T-helper 1 cell (primary cell): ENCODE measurements at regions not wholly inside any gene's neighbourhood (a gene's known extent, or its start where the extent isn't known, plus 50 kb on each side); places are given as distances from the start of the nearest gene placed in this dataset.
"Not testable (repeated sequence)": the region's sequence is repeated elsewhere in the genome, so short reads cannot be mapped to it uniquely, and the experiment has no call there.

ENCODE experiments used
- DNase-seq, 5 donors: peaks; one replicate each; pipeline ENCODE4 v3.0.0-alpha.2; 2012 to 2020

GRCh38 chr1:30450818-30451233 is 272.6 kb downstream of the MATN1 start:
- DNase-seq, result no peak

DNA sequence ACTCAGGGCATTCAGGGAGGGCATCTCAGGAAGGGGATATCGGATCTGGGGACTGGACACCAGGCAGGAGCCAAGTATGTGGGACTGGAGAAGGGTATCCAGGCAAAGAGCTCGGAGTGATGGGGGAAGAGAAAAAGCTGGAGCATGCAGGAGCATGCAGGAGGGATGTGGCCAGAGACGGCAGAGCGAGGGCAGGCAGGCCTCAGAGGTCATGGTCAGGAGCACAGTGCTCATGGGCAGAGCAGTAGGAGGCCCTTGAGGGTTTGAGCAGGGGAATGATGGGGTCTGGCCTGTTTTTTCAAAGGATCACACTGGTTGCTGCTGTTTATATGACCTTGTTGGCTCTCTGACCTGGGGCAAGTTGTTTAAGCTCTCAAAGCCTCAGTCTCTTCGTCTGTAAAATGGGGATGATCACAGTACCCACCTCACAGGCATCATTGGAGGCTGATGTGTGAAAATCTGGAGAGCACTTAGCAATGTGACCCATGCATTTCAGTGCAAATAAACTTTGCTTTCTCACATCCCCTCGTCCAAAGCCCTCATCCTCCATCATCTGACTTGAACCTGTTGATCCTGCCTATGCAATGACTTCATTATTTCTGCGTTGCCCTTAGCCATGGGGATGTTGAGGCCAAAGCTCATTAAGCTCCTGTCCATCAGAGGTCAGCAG is 273.1 kb downstream of the MATN1 start:
- DNase-seq, result no peak

DNA sequence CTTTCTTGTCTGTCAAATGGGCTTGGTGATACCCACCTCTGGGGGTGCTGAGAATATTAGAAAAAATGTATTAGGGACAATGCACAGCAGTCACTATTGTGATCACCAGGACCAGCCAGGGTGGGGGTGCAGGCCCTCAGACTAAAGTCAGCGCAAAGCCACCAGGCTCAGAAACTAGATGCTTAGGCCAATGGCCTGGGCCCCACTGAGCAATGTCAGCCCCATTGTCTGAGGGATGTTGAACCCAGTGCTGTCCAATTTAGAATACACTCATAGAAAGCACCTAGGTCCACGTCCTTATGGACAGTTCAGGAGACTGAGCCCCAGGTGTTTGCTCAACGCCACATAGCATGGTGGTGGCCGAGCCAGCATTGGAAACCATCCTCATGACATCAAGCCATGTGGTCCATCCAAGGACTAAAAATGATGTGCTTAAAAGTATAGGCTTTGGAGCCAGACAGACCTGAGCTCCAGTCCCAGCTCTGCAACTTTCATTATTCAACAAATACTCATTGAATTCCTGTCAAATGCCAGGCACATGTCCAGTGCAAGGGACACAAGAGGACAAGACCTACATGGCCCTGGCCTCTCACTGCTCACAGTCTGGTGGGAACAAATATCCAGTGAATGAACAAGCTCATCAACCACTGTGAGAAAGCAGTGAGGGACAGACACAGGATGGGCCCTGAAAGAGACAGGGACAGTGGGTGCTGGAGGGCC is 273.8 kb downstream of the MATN1 start:
- DNase-seq, result no peak

DNA sequence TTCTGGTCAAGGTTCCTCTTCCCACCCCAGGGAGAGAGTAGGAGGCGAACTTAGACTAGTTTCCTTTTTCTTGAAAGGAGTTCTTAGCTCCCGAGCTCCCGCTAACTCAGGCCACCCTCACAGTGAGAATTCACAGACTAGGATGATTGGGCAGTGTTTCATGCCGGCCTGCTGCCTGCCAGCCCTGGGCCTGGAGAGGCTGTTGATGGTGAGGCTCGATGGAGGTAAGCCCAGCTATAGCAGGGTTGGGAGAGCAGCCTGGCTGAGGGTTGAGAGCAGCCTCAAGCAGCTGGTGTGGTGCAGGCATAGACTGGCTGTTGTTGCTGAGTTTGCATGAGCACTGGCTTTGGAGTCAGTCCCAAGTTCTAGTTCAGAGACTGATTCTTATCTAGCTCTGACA is 274.4 kb downstream of the MATN1 start:
- DNase-seq, result no peak

- DNase-seq, result no peak
Observed at GRCh38 chr1:30447701-30448100, 275.7 kb downstream of the MATN1 start.

- DNase-seq, result no peak
Observed at GRCh38 chr1:30447080-30447479, 276.3 kb downstream of the MATN1 start.

DNA sequence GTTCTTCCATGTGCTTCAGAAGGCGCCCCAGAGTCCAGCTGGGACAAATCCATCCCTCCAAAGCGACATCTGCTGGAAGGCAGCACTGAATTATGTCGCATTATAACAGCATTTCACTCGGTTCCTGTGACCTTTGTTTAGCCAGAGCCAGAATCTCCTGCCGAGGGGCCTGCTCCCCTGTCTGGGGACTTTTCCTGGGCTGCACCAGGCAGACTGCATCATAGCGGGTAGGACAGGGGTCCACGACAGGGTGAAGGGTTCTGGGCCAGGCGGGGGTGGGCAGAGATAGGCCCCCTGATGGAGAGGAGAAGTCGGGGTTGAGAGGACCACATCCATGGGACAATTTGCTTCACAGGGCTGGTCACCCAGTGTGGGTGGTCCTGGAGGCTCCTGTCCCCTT is 276.9 kb downstream of the MATN1 start:
- DNase-seq, result no peak

DNA sequence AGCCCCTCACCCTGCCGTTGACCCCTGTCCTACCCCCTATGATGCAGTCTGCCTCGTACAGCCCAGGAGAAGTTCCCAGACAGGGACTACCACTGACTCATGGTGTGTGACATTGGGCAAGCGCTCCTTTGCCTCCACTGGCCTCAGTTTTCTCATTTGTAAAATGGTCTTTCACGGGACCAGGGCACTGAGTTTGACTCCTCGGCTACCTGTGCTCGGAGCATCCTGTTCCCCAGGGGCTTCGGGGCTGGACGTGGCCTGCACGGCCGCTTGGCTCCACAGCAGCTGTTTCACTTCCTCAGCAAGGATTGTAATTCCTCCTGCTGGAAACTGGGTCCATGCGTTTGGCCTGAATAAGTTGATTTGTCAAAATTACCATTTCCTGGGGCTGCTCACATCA is 277.3 kb downstream of the MATN1 start:
- DNase-seq, result no peak

- DNase-seq, result no peak
Observed at GRCh38 chr1:30445449-30445848, 277.9 kb downstream of the MATN1 start.

- DNase-seq, result no peak
Observed at GRCh38 chr1:30444850-30445249, 278.5 kb downstream of the MATN1 start.

GRCh38 chr1:30444401-30444800 is 279.0 kb downstream of the MATN1 start:
- no peak for DNase-seq

DNA sequence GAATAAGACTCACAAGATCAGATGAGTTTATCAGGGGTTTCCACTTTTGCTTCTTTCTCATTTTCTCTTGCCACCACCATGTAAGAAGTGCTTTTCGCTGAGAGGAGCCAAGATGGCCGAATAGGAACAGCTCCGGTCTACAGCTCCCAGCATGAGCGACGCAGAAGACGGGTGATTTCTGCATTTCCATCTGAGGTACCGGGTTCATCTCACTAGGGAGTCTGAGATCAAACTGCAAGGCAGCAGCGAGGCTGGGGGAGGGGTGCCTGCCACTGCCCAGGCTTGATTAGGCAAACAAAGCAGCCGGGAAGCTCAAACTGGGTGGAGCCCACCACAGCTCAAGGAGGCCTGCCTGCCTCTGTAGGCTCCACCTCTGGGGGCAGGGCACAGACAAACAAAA is 285.1 kb downstream of the MATN1 start:
- DNase-seq, result not testable (repeated sequence)

DNA sequence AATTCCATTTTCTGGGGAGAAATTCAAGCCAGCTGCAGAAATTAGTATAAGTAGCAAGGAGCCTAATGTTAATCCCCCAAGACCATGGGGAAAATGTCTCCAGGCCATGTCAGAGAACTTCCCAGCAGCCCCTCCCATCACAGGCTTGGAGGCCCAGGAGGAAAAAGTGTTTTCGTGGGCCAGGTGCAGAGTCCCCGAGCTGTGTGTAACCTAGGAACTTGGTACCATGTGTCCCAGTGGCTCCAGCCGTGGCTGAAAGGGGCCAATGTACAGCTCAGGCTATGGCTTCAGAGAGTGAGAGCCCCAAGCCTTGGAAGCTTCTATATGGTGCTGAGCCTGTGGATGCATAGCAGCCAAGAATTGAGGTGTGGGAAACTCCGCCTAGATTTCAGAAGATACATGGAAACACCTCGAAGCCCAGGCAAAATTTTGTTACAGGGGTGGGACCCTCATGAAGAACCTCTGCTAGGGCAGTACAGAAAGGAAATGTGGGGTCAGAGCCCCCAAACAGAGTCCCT is 286.3 kb downstream of the MATN1 start:
- DNase-seq, result no peak

DNA sequence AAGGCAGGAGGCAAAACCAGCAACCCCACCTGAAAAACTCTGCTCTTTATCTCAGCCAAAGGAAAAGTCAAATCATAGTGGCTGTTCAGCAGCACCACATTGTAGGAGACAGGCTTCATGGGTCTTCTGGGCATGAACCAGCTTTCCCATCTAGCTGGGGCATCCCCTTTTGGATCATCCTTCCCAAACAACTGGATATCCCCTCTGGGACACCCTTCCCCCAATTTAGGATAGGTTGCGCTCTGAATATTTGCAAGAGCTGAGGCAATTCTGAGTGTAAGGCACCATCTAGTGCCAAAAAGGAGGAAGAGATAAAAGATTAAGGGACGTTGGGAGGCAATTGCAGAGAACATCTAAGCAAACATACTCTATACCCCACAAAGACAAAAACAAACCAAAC is 295.8 kb downstream of the MATN1 start:
- no peak for DNase-seq

GRCh38 chr1:30425046-30425445 is 298.3 kb downstream of the MATN1 start:
- no peak for DNase-seq

DNA sequence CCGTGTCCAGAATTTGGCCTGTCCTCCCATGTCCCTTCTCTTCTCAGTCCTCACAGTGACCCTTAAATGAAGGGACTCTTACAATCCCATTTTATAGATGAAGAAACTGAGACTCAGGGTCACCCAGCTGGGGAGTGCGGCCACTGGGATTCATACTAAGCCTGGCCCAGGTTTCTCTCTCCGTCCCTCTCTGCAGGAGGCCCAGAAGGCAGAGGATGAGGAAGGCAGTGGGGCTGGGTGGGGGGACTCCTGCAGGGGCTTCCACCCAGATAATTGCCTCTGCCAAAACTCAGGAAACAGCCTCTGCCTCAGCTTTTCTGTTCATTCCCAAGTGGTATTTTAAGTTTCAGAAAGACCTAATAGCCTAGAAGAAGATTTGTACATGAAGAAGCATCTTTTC is 299.8 kb downstream of the MATN1 start:
- no peak for DNase-seq

DNA sequence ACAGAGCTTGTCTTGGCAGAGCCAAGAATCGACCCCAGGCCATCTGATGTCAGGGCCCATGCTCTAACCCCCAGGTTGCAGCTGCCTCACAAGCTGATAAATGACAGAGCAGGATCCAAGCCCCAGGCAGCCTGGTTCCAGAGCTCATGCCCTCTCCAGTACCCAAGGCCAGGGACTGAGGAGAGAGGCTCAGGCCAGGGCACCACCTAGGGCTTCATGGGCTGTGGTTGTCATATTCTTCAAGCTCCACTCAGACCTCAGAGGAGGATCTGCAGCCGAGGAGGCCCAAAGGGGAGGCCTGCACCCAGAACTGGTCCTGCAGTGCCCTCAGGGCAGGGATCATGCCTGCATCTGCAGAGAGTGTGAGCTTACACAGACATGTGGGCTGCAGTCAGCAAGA is 301.1 kb downstream of the MATN1 start:
- no peak for DNase-seq

DNA sequence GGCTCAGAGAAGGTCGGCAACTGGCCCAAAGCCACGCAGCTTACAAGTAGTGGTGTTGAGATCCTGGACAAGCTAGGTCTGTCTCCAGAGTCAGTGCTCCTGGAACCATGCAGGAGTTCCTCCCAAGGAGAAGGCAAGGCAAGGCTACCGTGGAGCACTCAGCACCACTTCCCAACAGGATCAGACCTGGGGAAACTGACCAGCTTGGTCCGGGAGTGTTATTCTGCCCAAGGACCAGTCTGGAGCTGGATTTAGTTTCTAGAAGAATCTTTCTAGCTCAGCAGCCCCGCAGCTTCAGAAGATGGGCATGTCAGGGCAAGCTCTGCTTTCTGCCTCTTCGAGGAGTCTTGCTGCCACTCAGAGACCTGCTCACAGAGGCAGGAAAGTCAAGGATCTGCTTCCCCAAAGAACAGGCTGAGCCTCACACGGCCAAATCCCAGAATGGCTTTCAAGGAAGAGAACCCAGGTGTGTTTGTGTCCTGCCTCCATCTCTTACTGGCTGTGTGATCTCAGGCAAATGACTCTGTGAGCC is 302.8 kb downstream of the MATN1 start:
- DNase-seq, result no peak

GRCh38 chr1:30419831-30420230 is 303.6 kb downstream of the MATN1 start:
- no peak for DNase-seq

DNA sequence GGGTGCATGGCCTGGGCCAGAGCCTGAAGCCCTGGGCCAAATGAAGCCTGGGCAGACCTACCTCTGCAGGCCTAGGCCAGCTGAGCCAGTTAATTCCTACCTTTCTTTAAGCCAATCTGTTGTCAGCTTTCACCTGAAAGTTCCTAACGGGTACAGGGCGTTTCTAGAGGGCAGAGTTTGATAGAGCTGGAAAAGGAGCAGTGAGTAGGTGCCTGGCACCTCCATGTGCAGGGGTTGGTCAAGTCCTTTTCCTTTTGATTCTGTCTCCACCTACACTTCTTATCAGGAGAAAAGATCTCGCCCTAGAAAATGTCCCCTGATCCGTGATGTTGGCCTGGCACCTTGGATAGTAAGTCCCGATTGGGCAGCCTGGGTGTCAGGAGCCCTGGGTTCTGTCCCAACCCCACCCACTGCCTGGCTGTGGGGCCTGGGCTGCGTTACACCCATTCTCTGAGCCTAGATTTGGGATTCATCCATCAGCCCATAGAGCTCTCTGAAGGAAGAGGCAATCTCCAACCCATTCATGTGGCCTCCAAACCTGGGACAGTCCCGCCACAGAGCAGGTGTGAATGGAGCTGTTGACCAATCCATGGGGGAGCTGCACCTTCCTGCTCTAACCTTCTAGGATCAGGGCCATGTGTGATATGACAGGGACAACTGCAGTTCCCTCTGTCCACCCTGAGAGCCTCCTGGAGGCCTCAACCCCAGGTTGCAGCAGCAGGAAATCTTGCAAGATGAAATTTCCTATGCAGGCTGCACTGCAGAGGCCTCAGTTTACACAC is 304.3 kb downstream of the MATN1 start:
- DNase-seq, result no peak

DNA sequence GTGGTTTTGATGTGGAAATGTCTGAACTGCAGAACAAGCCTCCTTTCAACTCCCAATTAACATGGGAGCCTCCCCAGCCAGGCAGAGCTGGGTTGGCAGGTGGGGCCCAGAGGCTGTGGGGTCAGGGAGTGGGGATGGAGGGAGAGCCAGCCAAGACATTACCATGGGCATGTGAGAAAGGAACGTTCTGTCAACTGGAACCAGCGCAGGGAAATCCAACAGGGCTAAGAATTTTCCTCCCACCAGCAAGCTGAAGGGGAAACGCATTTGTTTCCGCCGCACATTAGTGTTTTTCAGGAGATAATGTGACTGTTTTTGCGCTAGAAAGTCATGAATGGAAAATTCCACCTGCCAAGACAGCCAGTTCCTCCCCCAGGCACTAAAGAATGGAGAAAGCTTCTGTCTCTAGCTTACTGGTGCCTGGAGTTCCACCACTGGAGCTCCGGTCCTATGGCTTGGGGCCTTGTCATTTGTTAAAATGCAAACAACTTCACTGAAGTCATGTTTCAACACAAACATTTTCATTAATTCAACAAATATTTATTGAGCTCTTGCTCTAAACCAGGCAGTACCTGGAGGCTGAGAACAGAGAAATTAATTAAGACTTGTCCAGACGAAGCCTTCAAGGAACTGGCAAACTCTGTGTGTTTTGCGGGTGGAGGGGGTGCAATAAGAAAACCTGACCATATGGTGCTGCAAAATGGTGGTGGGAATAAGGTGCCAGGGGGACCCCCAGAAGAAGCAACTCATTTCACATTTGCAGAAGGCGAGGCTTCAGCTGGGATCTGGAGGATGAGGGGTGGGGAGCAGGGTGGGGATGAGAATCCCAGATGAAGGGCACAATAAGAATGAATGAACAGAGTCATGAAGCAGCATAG is 305.1 kb downstream of the MATN1 start:
- no peak for DNase-seq

DNA sequence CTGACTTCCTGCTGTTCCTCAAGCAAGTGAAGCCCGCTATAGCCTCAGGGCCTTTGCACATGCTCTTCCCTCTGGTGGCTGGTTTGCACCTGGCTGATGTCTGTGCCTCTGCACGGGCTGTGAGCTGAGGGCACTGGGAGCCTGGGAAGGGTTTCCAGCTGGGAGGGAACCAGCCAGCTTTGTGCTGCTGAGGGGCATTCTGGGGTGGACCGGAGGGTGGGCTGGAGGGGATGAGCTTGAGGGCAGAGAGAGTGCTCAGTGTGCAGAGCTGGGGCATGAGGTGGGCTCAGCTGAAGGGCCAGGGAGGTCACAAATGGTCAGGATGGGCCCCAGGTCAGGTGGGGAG is 305.7 kb downstream of the MATN1 start:
- no peak for DNase-seq
